Heart left ventricle (tissue), 16 donors: ENCODE measurements at regions not wholly inside any gene's neighbourhood (a gene's known extent, or its start where the extent isn't known, plus 50 kb on each side); places are given as distances from the start of the nearest gene placed in this dataset.

Experiments used
- ATAC-seq, 4 donors: fragments of 200-7000 bp; cut with Tn5 transposase; one replicate each; pipeline ENCODE4 v1.9.1; 2020 to 2022; ENCODE audit warnings: moderate library complexity in 4 of 4, mild to moderate bottlenecking in 3 of 4, moderate number of reproducible peaks in 1 of 4
- DNase-seq, 5 donors: peaks; one replicate each; pipeline ENCODE4 v3.0.0-alpha.2; 2020
- H3K27ac ChIP-seq, 12 donors: fragments of 200-600 bp; sonication (generic) in 4 of 12; one replicate each; pipeline versions ENCODE4 v1.5.0 to v1.8.0; 2016 to 2022; ENCODE audit warnings: mild to moderate bottlenecking in 2 of 12
- H3K27me3 ChIP-seq, 9 donors: fragments of 200-600 bp; sonication (generic) in 2 of 9; one replicate each; pipeline versions ENCODE4 v1.5.1 to v1.8.0; 2016 to 2022; ENCODE audit warnings: mild to moderate bottlenecking in 3 of 9
- H3K36me3 ChIP-seq, 9 donors: fragments of 200-600 bp; sonication (generic) in 2 of 9; one replicate each; pipeline versions ENCODE4 v1.5.0 to v1.8.0; 2018 to 2022; ENCODE audit warnings: mild to moderate bottlenecking in 2 of 9
- H3K4me1 ChIP-seq, 12 donors: fragments of 200-600 bp; sonication (generic) in 4 of 12; one replicate each; pipeline versions ENCODE4 v1.5.0 to v1.8.0; 2016 to 2022; ENCODE audit warnings: mild to moderate bottlenecking in 3 of 12
- H3K4me3 ChIP-seq, 12 donors: fragments of 200-600 bp; sonication (generic) in 4 of 12; one replicate each; pipeline versions ENCODE4 v1.5.0 to v1.8.0; 2017 to 2022; ENCODE audit warnings: mild to moderate bottlenecking in 9 of 12, moderate library complexity in 4 of 12
- H3K9me3 ChIP-seq, 12 donors: fragments of 200-600 bp; sonication (generic) in 4 of 12; one replicate each; pipeline versions ENCODE4 v1.5.0 to v1.8.0; 2016 to 2022; ENCODE audit warnings: mild to moderate bottlenecking in 1 of 12
- POLR2A ChIP-seq, 2 donors: fragments of 450-650 bp; IDR thresholded peaks; one replicate each; pipeline ENCODE4 v1.6.1; 2017; ENCODE audit warnings: antibody characterized with exemption in 2 of 2, mild to moderate bottlenecking in 2 of 2, moderate library complexity in 2 of 2
- WGBS, 4 donors: extraction: QIAGEN DNeasy Blood & Tissue Kit in 2 of 4; methylation state at CpG; one replicate each; pipeline versions ENCODE4 v1.1.5 to v1.1.7; 2013 to 2018; 5-methylcytosine and 5-hydroxymethylcytosine counted together
- intact Hi-C, 10 donors: fragments of 100-400 bp; cut with DNase I; formaldehyde crosslinking; loops; one replicate each; pipeline versions ENCODE4 v1.11.1 to v1.14.2; 2022
- TF ChIP-seq, protein P1 (sequence below), 12 donors: fragments of 200-600 bp; sonication (generic) in 4 of 12; IDR thresholded peaks; one replicate each; pipeline versions ENCODE4 v1.5.0 to v1.8.0; 2018 to 2022; ENCODE audit warnings: antibody characterized with exemption in 12 of 12, mild to moderate bottlenecking in 5 of 12
- donor health status: ischemic (EF 13 %, LVEDD 7.1; RV severe dilation, severe dysfunction).
- donor health status: healthy with polysubstance abuse.
- donor health status: DM: no; HTN: yes; CAD: no.
- donor health status: DM: no; HTN: no; CAD: no.
- donor health status: ischemic (EF 25% LVEDD 6.9; RV normal size, moderate dysfunction).
- donor health status: ischemic (EF 25% LVEDD 5.7; RV mildly dilated, moderate dysfunction).
- donor health status: healthy.
- donor health status: DM: yes; HTN: yes; CAD: no.
- donor health status: ischemic (EF 35%, LVEDD 5.7; RV mildly dilated, moderate dysfunction).
- donor health status: nonischemic (EF 11% LVEDD 7.7; RV severe dilation, severe dysfunction).
- donor health status: DM: yes; HTN: yes; CAD: no.
- donor health status: PGD.
- donor health status: ischemic (EF 29% LVEDD 5.4; RV normal size, mild dysfunction).
- donor health status: nonischemic (EF 23%, LVEDD 6.1; RV moderate dilation, normal function).

DNA sequence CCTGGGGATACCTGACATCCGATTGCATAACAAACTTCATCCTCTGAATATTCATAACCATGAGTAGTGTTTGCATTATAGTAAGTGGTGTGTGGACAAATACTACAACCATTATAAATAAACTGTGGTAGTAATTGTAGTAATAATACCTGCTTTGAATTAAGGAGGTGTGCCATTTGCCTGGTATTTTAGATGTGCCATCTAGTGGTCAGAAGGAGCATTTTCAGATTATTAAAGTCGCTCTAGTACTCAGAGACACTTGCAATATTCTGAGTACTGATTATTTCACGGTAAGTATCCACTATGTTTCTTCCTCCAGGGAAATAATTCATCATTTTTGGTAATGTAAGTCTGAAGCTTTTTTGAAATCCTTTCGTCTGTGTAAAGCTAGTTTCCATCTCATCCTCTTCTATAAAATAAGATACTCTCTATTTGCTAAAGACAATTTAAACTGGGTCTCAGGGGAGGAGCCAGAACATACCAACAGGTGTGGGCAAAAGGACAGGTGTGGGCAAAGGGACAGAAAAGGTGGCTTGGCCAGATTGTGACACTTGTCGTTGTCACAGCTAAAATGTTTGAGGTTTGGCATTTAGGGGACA lies 115.3 kb upstream of the WDR11 start:
- TF ChIP-seq, protein P1, sequence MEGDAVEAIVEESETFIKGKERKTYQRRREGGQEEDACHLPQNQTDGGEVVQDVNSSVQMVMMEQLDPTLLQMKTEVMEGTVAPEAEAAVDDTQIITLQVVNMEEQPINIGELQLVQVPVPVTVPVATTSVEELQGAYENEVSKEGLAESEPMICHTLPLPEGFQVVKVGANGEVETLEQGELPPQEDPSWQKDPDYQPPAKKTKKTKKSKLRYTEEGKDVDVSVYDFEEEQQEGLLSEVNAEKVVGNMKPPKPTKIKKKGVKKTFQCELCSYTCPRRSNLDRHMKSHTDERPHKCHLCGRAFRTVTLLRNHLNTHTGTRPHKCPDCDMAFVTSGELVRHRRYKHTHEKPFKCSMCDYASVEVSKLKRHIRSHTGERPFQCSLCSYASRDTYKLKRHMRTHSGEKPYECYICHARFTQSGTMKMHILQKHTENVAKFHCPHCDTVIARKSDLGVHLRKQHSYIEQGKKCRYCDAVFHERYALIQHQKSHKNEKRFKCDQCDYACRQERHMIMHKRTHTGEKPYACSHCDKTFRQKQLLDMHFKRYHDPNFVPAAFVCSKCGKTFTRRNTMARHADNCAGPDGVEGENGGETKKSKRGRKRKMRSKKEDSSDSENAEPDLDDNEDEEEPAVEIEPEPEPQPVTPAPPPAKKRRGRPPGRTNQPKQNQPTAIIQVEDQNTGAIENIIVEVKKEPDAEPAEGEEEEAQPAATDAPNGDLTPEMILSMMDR (IDR thresholded peaks at IDR 0.05) = peak; percentile 29 to 67 (median 48)
- TF ChIP-seq POLR2A (IDR thresholded peaks at IDR 0.05) = no peak
- 54 to 61% (median 55%) methylated on average over 5 of the region's 5 CpGs for WGBS, 4 donors
- no peaks in the 10 kb centered on the region for H3K4me1 ChIP-seq
- DNase-seq = no peak
- H3K27ac ChIP-seq = no peak overlapping the region
- intact Hi-C loops = loop anchor here in 5 of 10 donors (5.0 to 10.0 kb wide), 2 partner anchors 311 to 314 kb away; no protein-coding TSS in a partner anchor
- no peak overlapping the region for H3K4me3 ChIP-seq
- peaks cover 0 to 17% (median 0%) of the 10 kb centered on the region in 9 donors for H3K27me3 ChIP-seq
- ATAC-seq = no peak
- no peaks in the 10 kb centered on the region for H3K36me3 ChIP-seq
- H3K9me3 ChIP-seq = no peaks in the 10 kb centered on the region

DNA sequence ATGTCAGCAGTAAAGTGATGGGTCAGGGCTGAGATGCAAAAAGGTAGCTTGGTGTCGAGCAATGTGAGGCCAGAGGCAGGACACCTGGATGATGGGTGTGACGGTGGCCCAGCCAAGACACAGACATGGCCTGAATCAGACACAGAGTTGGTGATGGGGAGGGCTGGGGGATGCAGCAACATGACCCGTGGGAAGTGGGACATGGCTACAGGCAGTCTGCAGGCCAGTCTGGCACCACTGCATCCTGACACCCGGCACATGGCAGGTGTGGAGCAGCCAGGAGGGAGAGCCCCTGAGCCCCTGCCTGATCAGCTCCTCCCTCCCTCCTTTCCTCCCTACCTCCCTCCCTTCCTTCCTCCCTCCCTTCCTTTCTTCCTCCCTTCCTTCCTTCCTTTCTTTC lies 114.8 kb upstream of the WDR11 start:
- TF ChIP-seq, protein P1 (IDR thresholded peaks at IDR 0.05) = no peak
- TF ChIP-seq POLR2A (IDR thresholded peaks at IDR 0.05) = no peak
- Histone ChIP-seq H3K9me3 (no peaks in the 10 kb centered on the region), H3K4me3 (no peak overlapping the region), H3K27me3 (peaks cover 0 to 17% (median 0%) of the 10 kb centered on the region in 9 donors), H3K27ac (no peak overlapping the region), H3K36me3 (no peaks in the 10 kb centered on the region), H3K4me1 (no peaks in the 10 kb centered on the region)
- intact Hi-C loops = loop anchor here in 5 of 10 donors (5.0 to 10.0 kb wide), 2 partner anchors 312 to 314 kb away; no protein-coding TSS in a partner anchor
- 59 to 68% (median 66%) methylated on average over 4 of the region's 4 CpGs for WGBS, 4 donors
- DNase-seq (no peak), ATAC-seq (no peak)

DNA sequence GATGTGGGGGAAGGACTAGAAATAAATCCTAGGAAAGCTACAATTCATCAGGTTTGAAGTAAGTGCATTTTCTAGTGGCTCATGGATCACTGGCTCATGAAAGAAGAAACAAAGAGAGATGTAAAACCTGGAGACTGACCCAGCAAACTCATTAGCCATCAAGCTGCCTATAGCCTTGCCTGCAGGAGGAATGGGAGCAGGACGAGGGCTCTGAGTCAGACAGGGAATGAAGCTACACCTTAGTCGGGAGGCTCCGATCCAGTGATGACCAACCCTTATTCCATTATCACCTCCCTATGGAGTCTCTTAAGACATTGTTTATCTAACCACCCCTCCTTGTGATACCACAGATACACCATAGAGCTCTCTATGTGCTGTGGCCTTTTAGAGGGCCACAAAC lies 112.5 kb upstream of the WDR11 start:
- H3K4me3 ChIP-seq = no peak overlapping the region
- TF ChIP-seq, protein P1 (IDR thresholded peaks at IDR 0.05) = no peak
- no peak for TF ChIP-seq POLR2A (IDR thresholded peaks at IDR 0.05)
- no peak overlapping the region for H3K27ac ChIP-seq
- H3K9me3 ChIP-seq = no peaks in the 10 kb centered on the region
- 13 to 28% (median 23%) methylated on average over 3 of the region's 3 CpGs for WGBS, 4 donors
- ATAC-seq (no peak), DNase-seq (no peak)
- H3K36me3 ChIP-seq = no peaks in the 10 kb centered on the region
- intact Hi-C loops = loop anchor here in 5 of 10 donors (5.0 to 10.0 kb wide), 2 partner anchors 314 to 316 kb away; no protein-coding TSS in a partner anchor
- peaks cover 0 to 17% (median 0%) of the 10 kb centered on the region in 9 donors for H3K27me3 ChIP-seq
- no peaks in the 10 kb centered on the region for H3K4me1 ChIP-seq

DNA sequence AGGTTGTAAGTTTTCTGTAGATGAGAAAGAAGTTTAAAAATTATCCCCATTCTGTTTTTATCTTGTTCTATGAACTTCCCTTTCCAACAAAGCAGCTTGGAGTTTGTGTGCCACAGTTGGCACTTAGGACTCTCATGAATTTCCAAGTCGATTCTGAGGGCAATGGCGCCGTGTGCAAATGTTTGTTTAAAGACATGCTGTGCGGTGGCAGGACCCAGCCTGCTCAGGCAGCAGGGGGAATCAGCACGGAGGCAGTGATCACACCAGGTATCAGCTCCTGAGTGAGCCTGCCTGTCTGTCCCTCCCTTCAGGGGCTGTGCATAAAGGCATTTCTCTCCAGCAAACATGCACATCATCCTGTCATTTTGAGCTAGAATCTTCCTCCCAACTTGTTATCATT lies 109.8 kb upstream of the WDR11 start:
- 15 to 27% (median 24%) methylated on average over 5 of the region's 5 CpGs for WGBS, 4 donors

More for the DNA sequence above, 109.8 kb upstream of the WDR11 start:
- H3K4me3 ChIP-seq = no peak overlapping the region
- H3K27ac ChIP-seq = no peak overlapping the region
- H3K27me3 ChIP-seq = peaks cover 0 to 21% (median 0%) of the 10 kb centered on the region in 9 donors
- DNase-seq (no peak), ATAC-seq (no peak)
- TF ChIP-seq POLR2A (IDR thresholded peaks at IDR 0.05) = no peak
- TF ChIP-seq, protein P1 (IDR thresholded peaks at IDR 0.05) = no peak
- intact Hi-C loops = no loop called here
- no peaks in the 10 kb centered on the region for H3K4me1 ChIP-seq
- no peaks in the 10 kb centered on the region for H3K9me3 ChIP-seq
- H3K36me3 ChIP-seq = no peaks in the 10 kb centered on the region
